DMS53 treated with DMSO at 0.1 percent for 48 hours (cell line): ENCODE measurements at regions not wholly inside any gene's neighbourhood (a gene's known extent, or its start where the extent isn't known, plus 50 kb on each side); places are given as distances from the start of the nearest gene placed in this dataset.

Source experiments
- DNase-seq: peaks from one replicate; lab custom pipeline; 2025; ENCODE audit not compliant: unreplicated experiment; lab: John Stamatoyannopoulos, UW

- peak; percentile 52 for DNase-seq
Observed at GRCh38 chr1:108082738-108083562, 117.2 kb downstream of the SLC25A24 start.

- no peak for DNase-seq
Observed at GRCh38 chr1:108082001-108082400, 117.0 kb upstream of the VAV3 start.

- no peak for DNase-seq
Observed at GRCh38 chr1:108080448-108080847, 115.5 kb upstream of the VAV3 start.

- DNase-seq = no peak
Observed at GRCh38 chr1:108079440-108080025, 114.6 kb upstream of the VAV3 start.

GRCh38 chr1:108077991-108078390 lies 113.0 kb upstream of the VAV3 start:
- no peak for DNase-seq

GRCh38 chr1:108075055-108075454 lies 110.1 kb upstream of the VAV3 start:
- no peak for DNase-seq

- DNase-seq = no peak
Observed at GRCh38 chr1:108072776-108073175, 107.8 kb upstream of the VAV3 start.

- DNase-seq = no peak
Observed at GRCh38 chr1:108072212-108072611, 107.2 kb upstream of the VAV3 start.

GRCh38 chr1:108071601-108072000 lies 106.6 kb upstream of the VAV3 start:
- DNase-seq = no peak

- DNase-seq = no peak
Observed at GRCh38 chr1:108070662-108071061, 105.7 kb upstream of the VAV3 start.

- no peak for DNase-seq
Observed at GRCh38 chr1:108067884-108068540, 103.0 kb upstream of the VAV3 start.

- DNase-seq = no peak
Observed at GRCh38 chr1:108066808-108067207, 101.8 kb upstream of the VAV3 start.

GRCh38 chr1:108064255-108064654 lies 99.3 kb upstream of the VAV3 start:
- no peak for DNase-seq

- no peak for DNase-seq
Observed at GRCh38 chr1:108063703-108064102, 98.7 kb upstream of the VAV3 start.

GRCh38 chr1:108059945-108060344 lies 95.0 kb upstream of the VAV3 start:
- no peak for DNase-seq

- DNase-seq = peak; percentile 76
Observed at GRCh38 chr1:108057541-108057940, 92.6 kb upstream of the VAV3 start.

GRCh38 chr1:108056436-108056990 lies 91.5 kb upstream of the VAV3 start:
- no peak for DNase-seq

GRCh38 chr1:108055387-108055786 lies 90.4 kb upstream of the VAV3 start:
- DNase-seq = no peak

- no peak for DNase-seq
Observed at GRCh38 chr1:108054396-108054795, 89.4 kb upstream of the VAV3 start.

GRCh38 chr1:108053270-108054013 lies 88.5 kb upstream of the VAV3 start:
- DNase-seq = no peak
